Activated gamma-delta T cell treated with Interleukin-2 at 50 U/mL for 16 hours (primary cell): ENCODE measurements at regions not wholly inside any gene's neighbourhood (a gene's known extent, or its start where the extent isn't known, plus 50 kb on each side); places are given as distances from the start of the nearest gene placed in this dataset.

Experiments used
- DNase-seq: peaks from one replicate; pipeline ENCODE4 v3.0.0-alpha.2; 2020

DNA sequence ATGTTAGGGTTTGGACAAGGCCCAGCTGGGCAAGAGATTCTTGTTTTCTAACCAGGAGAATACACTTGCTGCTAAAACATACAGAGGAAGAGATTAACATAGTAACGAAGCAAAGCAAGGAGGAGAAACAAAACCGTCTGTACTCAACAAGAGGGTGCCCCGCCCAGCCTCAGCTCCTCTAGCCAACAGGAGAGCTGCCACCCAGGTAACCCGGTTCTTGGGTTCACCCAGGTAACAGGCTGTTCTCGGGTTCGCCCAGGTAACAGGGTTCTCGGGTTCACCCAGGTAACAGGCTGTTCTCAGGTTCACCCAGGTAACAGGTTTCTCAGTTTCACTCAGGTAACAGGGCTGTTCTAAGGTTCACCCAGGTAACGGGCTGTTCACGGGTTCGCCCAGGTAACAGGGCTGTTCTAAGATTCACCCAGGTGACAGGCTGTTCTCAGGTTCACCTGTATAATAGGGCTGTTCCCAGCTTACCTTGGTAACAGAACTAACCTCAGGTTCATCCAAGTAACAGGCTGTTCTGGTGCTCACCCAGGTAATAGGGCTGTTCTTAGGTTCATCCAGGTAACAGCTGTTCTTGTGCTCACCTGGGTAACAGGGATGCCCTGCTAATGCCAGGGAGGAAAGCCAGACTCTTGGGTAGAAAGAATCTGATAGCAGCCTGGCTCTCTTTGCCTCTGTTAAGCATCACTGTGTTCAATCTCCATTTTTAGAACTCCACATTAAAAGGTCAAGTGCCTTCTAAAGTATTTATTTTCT lies 271.6 kb downstream of the SYK start:
- no peak for DNase-seq

DNA sequence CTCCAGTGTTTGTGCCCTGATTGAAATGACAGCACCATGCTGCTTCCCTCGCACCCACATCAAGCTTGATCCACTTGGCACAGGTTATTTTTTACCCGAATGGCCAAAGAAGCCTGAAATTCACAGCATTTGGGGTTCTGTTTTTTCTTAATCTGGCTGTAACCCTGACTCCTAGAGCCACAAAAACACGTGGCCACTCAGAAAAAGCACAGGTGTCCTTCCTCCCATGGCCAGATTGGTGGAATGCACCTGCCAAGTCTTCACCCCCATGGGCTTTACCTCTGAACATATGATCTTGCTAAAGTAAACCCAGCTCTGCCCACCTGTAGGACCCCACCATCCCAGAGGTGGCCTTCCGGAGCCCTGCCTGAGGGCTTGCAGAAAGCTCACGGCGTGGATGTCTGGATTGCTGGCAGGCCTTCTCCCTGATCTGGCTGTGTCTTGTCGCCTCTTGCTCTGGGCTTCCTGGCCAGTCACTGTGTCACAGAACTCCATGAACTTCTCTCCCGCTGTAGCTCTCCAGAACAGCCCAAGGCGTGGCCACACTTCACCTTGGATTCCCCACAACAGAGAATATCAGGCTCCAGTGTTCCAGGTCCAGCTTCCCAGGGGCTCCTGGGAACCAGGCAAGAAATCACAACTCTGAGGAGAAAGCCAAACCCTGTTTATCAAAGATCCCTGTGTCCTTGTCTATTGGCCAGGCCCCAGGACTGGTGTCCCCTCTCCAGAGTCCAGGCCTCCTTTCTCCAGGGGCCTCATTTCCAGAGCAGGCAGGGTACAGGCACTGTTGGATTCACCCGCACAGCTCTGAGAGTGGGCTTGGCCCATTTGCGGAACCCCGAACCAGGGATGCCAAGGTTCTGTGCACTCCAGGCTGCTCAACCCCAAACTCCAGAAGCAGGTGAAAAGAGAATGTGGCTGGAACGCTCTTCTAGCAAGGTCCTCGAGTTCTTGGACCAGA lies 272.5 kb downstream of the SYK start:
- no peak for DNase-seq

- DNase-seq = no peak
These were observed 273.2 kb downstream of the SYK start for GRCh38 chr9:91074866-91075265.

DNA sequence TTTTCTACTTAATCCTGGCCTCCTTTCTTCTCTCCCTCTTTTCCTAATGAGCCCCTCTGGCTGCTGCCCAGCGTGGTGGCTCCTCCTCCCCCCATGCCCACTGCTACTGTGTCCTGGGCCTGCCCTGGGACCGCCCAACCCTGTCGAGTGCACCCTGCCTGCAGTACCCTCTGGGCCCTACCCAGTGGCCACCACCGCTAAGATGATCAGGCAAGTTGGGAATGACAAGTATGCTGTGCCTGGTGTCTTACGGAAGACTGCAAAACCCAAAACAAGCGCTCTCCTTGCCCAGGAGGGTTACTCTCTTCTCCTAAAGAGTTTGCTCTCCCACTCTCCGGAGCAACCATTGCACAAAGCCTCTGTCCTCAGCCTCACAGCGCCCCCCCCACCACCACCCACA lies 273.7 kb downstream of the SYK start:
- no peak for DNase-seq

DNA sequence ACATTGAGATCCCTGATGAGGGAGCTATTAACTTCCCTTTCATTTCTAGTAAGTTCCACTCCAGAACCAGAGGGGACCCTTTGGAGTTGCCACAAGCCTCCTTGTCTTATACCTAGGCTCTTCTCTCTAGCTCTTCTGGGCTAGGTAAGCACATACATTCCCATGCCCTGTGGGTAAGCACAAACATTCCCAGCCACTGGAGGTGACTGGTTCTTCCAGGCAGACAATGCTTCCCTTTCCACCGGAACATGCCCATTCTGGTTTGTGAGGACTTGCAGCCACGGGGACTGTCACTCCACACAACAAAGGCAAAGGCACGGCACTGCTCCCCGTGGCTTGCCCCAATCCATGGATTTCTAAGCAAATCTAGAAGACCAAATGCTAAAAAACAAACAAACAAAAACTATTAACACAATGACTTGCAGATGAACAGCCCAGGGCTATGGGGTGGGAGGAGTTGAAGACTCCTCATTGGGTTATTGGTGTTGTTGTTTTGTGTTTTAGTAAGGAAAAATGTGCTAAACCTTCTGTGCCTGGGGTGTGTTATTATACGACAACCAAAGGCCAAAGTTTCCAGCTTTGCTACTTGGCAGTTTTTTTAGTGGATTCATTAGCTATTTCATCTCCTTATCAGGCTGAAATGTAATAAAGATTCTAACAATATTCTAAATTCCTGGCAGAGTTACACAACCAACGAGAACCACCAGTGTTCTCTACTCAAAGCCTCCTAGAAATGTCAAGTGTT lies 276.2 kb downstream of the SYK start:
- DNase-seq = no peak

GRCh38 chr9:91078369-91078695 lies 276.7 kb downstream of the SYK start:
- no peak for DNase-seq

DNA sequence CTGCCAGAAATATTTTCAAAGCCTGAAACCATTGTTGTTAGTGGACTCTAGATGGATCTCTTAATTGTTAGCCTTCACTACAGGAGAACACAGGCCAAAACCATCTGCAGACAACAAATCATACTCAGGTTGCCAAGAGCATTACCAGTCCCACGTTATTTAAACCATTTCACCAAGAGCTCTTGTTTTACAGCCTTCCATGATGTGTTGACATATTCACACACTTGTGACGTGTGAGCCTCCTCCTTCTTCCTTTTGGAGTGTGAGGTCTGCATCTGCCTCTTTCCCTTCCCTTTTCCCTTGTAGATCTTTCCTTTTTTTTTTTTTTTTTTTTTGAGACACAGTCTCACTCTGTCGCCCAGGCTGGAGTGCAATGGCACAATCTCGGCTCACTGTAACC lies 279.0 kb downstream of the AUH start:
- no peak for DNase-seq

- DNase-seq = no peak
These were observed 276.7 kb downstream of the AUH start for GRCh38 chr9:91084896-91085516.

GRCh38 chr9:91085517-91086291 lies 276.0 kb downstream of the AUH start:
- DNase-seq = no peak

DNA sequence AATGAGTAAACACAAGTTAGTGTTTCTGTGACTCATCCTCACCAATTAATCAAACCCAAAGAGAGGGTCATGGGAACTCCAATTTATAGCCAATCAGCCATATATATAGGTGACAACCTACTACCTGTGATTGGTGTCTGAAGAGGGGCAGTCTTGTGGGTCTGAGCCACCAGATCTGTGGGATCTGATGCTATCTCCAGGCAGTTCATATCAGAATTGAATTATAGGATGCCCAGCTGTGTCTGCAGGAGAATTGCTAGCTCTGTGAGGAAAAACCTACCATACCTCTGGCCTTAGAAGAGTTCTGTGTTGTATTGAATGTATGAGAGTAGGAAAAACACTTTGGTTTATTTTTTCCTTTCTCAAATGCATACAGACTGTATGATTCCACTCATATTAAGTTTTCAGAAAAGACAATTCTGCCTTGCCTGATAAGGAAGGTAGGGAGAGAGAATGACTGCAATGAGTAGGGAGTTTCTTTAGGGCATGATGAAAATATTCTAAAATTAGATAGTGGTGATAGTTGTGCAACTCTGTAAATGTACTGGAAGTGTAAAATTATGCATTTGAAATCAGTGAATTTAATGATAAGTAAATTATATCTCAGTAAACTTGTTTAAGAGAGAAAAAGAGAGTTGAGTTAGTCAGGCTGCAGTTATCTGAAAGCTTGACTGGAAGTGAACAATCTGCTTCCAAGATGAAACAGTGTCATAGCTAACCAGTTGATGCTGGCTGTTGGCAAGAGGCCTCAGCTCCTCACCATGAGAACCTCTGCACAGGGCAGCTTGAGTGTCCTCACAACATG lies 274.9 kb downstream of the AUH start:
- DNase-seq = no peak

DNA sequence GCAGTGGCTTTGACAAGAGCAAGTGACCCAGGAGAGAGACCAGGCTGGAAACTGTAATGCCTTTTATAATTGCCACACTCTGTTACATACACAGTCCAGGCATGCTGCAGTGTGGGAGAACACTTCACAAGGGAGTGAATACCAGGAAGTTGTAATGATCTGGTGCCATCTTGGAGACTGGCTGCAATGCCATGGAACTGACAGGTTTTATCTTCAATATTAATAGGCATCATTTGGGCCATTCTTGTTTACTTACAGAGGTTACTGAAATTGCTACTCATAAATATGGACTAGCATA lies 274.3 kb downstream of the AUH start:
- DNase-seq = no peak

- DNase-seq = no peak
These were observed 272.2 kb downstream of the AUH start for GRCh38 chr9:91089405-91090129.

DNA sequence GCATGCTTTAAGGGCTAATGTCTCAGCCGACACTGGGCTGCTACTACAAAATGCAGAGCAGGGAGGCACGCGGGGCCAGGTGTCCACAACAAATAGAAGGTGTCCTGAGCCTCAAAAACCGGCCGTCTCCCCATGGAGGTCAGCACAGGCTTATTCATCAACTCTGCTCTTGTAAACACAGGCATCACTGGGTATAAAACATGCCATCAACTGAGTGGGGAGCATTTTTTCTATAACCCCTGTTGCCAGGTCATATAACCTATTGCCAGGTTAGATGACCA lies 271.6 kb downstream of the AUH start:
- no peak for DNase-seq

DNA sequence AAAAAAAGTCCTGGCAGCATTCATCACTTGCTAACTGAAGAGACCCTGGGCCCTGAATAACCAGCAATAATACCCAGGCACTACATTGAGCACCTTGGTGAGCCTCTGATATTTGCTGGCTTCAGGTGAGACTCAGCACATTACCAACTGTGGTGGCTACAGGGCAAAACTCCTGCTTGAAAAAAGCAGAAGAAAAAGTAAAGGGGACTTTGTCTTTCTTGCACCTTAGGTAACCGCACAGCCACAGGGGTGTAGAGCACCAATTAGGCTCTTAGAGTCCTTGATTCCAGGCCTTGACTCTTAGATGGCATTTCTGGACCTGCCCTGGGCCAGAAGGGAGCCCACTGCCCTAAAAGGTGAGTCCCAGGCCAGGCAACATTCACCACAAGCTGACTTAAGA lies 269.5 kb downstream of the AUH start:
- no peak for DNase-seq

DNA sequence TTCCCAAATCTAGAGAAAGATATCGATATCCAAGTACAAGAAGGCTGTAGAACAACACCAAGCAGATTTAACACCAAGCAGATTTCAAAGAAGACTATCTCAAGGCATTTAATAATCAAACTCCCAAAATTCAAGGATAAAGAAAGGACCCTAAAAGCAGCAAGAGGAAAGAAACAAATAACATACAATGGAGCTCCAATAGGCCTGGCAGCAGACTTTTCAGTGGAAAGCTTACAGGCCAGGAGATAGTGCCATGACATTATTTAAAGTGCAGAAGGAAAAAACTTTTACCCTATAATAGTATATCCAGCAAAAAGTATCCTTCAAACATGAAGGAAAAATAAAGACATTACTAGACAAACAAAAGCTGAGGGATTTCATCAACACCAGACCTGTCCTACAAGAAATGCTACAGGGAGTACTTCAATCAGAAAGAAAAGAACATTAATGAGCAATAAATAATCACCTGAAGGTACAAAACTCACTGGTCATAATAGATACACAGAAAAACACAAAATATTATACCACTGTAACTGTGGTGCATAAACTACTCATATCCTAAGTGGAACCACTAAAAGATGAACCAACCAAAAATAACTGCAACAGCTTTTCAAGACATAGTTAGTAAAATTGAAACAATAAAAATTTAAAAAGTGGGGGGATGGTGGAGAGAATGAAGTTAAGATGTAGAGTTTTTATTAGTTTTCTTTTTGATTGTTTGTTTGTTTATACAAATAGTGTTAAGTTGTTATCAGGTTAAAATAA lies 267.2 kb downstream of the AUH start:
- DNase-seq = no peak

GRCh38 chr9:91098203-91098850 lies 263.4 kb downstream of the AUH start:
- no peak for DNase-seq

- no peak for DNase-seq
These were observed 262.3 kb downstream of the AUH start for GRCh38 chr9:91099436-91099835.

GRCh38 chr9:91100878-91101450 lies 260.8 kb downstream of the AUH start:
- DNase-seq = no peak

DNA sequence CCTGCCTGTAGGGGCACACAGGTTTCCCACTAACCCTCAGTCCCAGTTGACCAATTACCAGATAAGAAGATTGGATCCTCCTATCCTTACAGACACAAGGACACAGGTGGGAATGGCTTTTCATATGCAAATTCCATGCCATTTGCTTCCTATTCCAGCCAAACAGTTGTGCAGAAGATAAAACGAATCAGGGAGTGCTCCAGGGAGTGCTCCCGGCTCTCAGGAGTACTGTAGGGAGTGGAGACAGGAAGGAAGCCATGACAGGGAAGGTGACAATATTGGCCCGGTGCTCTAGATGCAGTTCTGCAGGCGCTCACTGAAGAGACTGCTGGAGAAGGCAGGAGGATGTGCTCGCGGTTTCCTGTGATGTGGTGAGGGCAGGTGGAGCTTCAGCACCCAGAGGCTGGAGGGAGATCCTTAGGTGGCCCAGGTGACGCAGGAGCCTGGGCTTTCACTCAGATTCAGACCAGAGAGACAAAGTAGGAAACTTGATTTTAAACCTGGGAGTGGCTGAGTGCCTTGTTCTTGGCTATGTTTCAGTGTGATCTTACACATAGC lies 260.0 kb downstream of the AUH start:
- DNase-seq = peak; percentile 75
